ENCODE measurements at regions not wholly inside any gene's neighbourhood (a gene's known extent, or its start where the extent isn't known, plus 50 kb on each side); places are given as distances from the start of the nearest gene placed in this dataset.

- TF ChIP-seq ZNF202 (tag by site-specific recombination; IDR thresholded peaks at IDR 0.05; ENCODE audit: borderline replicate concordance) (no peak), WT1 (tag by site-specific recombination; IDR thresholded peaks at IDR 0.05) (peak; percentile 41; the same call in 1 of the 2 replicates), ZBTB21 (tag by site-specific recombination; IDR thresholded peaks at IDR 0.05) (peak; percentile 89), ZBTB8A (tag by site-specific recombination; IDR thresholded peaks at IDR 0.05) (no peak), ZNF248 (tag by site-specific recombination; IDR thresholded peaks at IDR 0.05) (no peak), PRDM6 (tag by site-specific recombination; IDR thresholded peaks at IDR 0.05) (0 out of 2 replicates have a peak, but pooled peaks have one; percentile 42), ZBTB17 (tag by site-specific recombination; IDR thresholded peaks at IDR 0.05) (peak; percentile 53; the same call in 1 of the 2 replicates), ZNF24 (tag by site-specific recombination; IDR thresholded peaks at IDR 0.05) (no peak), ZFP69B (tag by site-specific recombination; IDR thresholded peaks at IDR 0.05) (0 out of 2 replicates have a peak, but pooled peaks have one; percentile 31), FEZF1 (tag by site-specific recombination; IDR thresholded peaks at IDR 0.05) (peak; percentile 88)
- TF ChIP-seq, protein P1, sequence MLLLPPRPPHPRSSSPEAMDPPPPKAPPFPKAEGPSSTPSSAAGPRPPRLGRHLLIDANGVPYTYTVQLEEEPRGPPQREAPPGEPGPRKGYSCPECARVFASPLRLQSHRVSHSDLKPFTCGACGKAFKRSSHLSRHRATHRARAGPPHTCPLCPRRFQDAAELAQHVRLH (tag by site-specific recombination; IDR thresholded peaks at IDR 0.05): peak; percentile 58; the same call in 1 of the 2 replicates
- TF ChIP-seq, protein P2, sequence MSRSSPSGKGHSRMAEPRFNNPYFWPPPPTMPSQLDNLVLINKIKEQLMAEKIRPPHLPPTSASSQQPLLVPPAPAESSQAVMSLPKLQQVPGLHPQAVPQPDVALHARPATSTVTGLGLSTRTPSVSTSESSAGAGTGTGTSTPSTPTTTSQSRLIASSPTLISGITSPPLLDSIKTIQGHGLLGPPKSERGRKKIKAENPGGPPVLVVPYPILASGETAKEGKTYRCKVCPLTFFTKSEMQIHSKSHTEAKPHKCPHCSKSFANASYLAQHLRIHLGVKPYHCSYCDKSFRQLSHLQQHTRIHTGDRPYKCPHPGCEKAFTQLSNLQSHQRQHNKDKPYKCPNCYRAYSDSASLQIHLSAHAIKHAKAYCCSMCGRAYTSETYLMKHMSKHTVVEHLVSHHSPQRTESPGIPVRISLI (tag by site-specific recombination; IDR thresholded peaks at IDR 0.05): peak; percentile 89
Measured at GRCh38 chr1:234961456-234962339, 166.9 kb downstream of the TOMM20 start (continued).

DNA sequence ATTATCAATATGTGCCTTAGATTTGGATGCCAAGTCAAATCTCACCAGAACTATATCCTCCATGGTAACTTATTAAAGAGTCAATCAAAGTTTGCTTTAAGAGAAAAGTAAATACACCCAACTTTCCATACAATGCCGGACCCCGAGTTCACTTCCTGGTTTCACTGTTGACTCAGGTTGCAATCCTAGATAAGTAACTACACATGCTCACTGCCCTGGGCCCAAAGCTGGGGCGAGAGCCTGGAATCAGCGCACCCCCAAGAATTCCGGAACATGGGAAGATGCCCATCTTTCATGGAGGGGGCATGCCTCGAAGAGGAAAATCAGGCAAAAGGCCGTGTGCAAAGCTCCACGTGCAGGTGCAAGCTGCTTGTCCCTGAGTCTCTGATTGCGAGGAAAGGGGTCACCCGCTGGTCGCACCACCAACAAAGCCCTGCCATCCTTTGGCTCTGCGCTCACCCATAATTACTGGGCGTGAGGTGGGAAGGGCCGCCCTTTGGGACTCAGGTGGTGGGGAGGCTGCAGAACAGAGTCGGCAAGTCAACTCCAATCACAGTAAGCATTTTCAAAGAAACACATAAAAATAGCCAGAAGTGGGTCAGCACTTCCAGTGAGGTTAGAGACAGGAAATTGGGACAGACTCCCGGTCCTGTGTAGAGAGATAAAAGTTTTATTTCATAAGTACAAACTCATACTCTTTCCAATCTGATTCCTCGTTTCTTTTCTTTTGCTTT lies 167.7 kb downstream of the TOMM20 start:
- Histone ChIP-seq H3K4me1 (ENCODE audit: control insufficient read depth, insufficient read depth, low read length) (peaks cover 33% of the 10 kb centered on the region), H3K9me3 (ENCODE audit: control insufficient read depth, insufficient read depth, low read depth, low read length) (no peaks in the 10 kb centered on the region), H3K4me3 (ENCODE audit: low read depth, low read length) (no peak overlapping the region), H3K36me3 (ENCODE audit: control insufficient read depth in 2 of 2, insufficient read depth in 1 of 2, low read length in 2 of 2) (no peaks in the 10 kb centered on the region), H3K27ac (ENCODE audit: extremely low read depth, low read depth, low read length) (no peak overlapping the region)
- CTCF ChIA-PET: interaction anchor here (3.2 kb wide), 1 partner anchor 13 kb away, joined by 10 read pairs; no protein-coding TSS in a partner anchor
- POLR2A ChIA-PET: interaction anchor here (0.5 kb wide), 1 partner anchor 463 kb away, joined by 4 read pairs; no protein-coding TSS in a partner anchor
- TF ChIP-seq ZNF776 (tag by site-specific recombination; IDR thresholded peaks at IDR 0.05; ENCODE audit: borderline replicate concordance) (no peak), ZNF629 (tag by site-specific recombination; IDR thresholded peaks at IDR 0.05) (no peak), ZNF324 (tag by site-specific recombination; IDR thresholded peaks at IDR 0.05) (no peak), ZNF350 (tag by site-specific recombination; IDR thresholded peaks at IDR 0.05) (no peak), ZNF76 (tag by site-specific recombination; IDR thresholded peaks at IDR 0.05; ENCODE audit: borderline replicate concordance, low read depth) (no peak), ZNF600 (tag by site-specific recombination; IDR thresholded peaks at IDR 0.05) (peak; percentile 58; the same call in 1 of the 2 replicates), ZNF174 (tag by site-specific recombination; IDR thresholded peaks at IDR 0.05) (no peak), ZNF37A (tag by site-specific recombination; IDR thresholded peaks at IDR 0.05) (no peak), PATZ1 (tag by site-specific recombination; IDR thresholded peaks at IDR 0.05) (no peak), PRDM1 (tag by site-specific recombination; IDR thresholded peaks at IDR 0.05) (peak; percentile 59; the same call in 1 of the 2 replicates), OSR2 (tag by site-specific recombination; IDR thresholded peaks at IDR 0.05) (no peak), ZNF132 (tag by site-specific recombination; IDR thresholded peaks at IDR 0.05; ENCODE audit: borderline replicate concordance) (no peak), ZBTB48 (tag by site-specific recombination; IDR thresholded peaks at IDR 0.05) (peak; percentile 21; the same call in 1 of the 2 replicates), ZXDB (tag by site-specific recombination; IDR thresholded peaks at IDR 0.05) (no peak), SP7 (tag by site-specific recombination; IDR thresholded peaks at IDR 0.05) (peak; percentile 55; the same call in 1 of the 2 replicates), ZBTB8A (tag by site-specific recombination; IDR thresholded peaks at IDR 0.05) (no peak), ZNF202 (tag by site-specific recombination; IDR thresholded peaks at IDR 0.05; ENCODE audit: borderline replicate concordance) (no peak), FEZF1 (tag by site-specific recombination; IDR thresholded peaks at IDR 0.05) (no peak), ZBTB17 (tag by site-specific recombination; IDR thresholded peaks at IDR 0.05) (0 out of 2 replicates have a peak, but pooled peaks have one; percentile 18), SCRT2 (tag by site-specific recombination; IDR thresholded peaks at IDR 0.05) (no peak)

Data from HEK293 (cell line).